ENCODE measurements at regions not wholly inside any gene's neighbourhood (a gene's known extent, or its start where the extent isn't known, plus 50 kb on each side); places are given as distances from the start of the nearest gene placed in this dataset.

GRCh38 chr16:79408355-79408754 lies 192.2 kb downstream of the MAF start:
- no peak for TF ChIP-seq EP300 (IDR thresholded peaks at IDR 0.05)
- no peak for TF ChIP-seq CTCF (IDR thresholded peaks at IDR 0.05)
- no peak for TF ChIP-seq POLR2A (IDR thresholded peaks at IDR 0.05)

Measured in tibial nerve (tissue), 4 donors.